ENCODE measurements at regions not wholly inside any gene's neighbourhood (a gene's known extent, or its start where the extent isn't known, plus 50 kb on each side); places are given as distances from the start of the nearest gene placed in this dataset.

GRCh38 chr11:92776676-92777075, 192.8 kb upstream of the MTNR1B start:
- H3K27ac ChIP-seq (ENCODE audit: low read length): no peak overlapping the region
- no peaks in the 10 kb centered on the region for H3K27me3 ChIP-seq (ENCODE audit: control insufficient read depth, insufficient read depth, low read length)
- no peaks in the 10 kb centered on the region for H3K36me3 ChIP-seq (ENCODE audit: control insufficient read depth, insufficient read depth, low read length)
- H3K4me1 ChIP-seq (ENCODE audit: control insufficient read depth, insufficient read depth, low read length): no peaks in the 10 kb centered on the region
- H3K9me3 ChIP-seq (ENCODE audit: control insufficient read depth, low read depth, low read length): no peaks in the 10 kb centered on the region
- no peak for DNase-seq
- H3K4me3 ChIP-seq (ENCODE audit: low read length): no peak overlapping the region
- WGBS (ENCODE audit: insufficient coverage, low lambda C conversion rate): 100% methylated on average over 1 of the region's 2 CpGs

GRCh38 chr11:92779746-92780145, 189.7 kb upstream of the MTNR1B start:
- 100% methylated on average over 1 of the region's 5 CpGs for WGBS (ENCODE audit: insufficient coverage, low lambda C conversion rate)
- Histone ChIP-seq H3K27me3 (ENCODE audit: control insufficient read depth, insufficient read depth, low read length) (no peaks in the 10 kb centered on the region), H3K9me3 (ENCODE audit: control insufficient read depth, low read depth, low read length) (no peaks in the 10 kb centered on the region), H3K36me3 (ENCODE audit: control insufficient read depth, insufficient read depth, low read length) (no peaks in the 10 kb centered on the region), H3K4me1 (ENCODE audit: control insufficient read depth, insufficient read depth, low read length) (no peaks in the 10 kb centered on the region), H3K27ac (ENCODE audit: low read length) (no peak overlapping the region), H3K4me3 (ENCODE audit: low read length) (no peak overlapping the region)
- DNase-seq: no peak

- no peaks in the 10 kb centered on the region for H3K4me1 ChIP-seq (ENCODE audit: control insufficient read depth, insufficient read depth, low read length)
- no peaks in the 10 kb centered on the region for H3K9me3 ChIP-seq (ENCODE audit: control insufficient read depth, low read depth, low read length)
- no peak overlapping the region for H3K4me3 ChIP-seq (ENCODE audit: low read length)
- no peak for DNase-seq
- H3K27me3 ChIP-seq (ENCODE audit: control insufficient read depth, insufficient read depth, low read length): no peaks in the 10 kb centered on the region
- H3K36me3 ChIP-seq (ENCODE audit: control insufficient read depth, insufficient read depth, low read length): no peaks in the 10 kb centered on the region
- no CpG with 5 or more reads among the region's 8 CpGs for WGBS (ENCODE audit: insufficient coverage, low lambda C conversion rate)
- no peak overlapping the region for H3K27ac ChIP-seq (ENCODE audit: low read length)
Measured at GRCh38 chr11:92781151-92781550, 188.3 kb upstream of the MTNR1B start.

- no peaks in the 10 kb centered on the region for H3K9me3 ChIP-seq (ENCODE audit: control insufficient read depth, low read depth, low read length)
- H3K4me3 ChIP-seq (ENCODE audit: low read length): no peak overlapping the region
- H3K4me1 ChIP-seq (ENCODE audit: control insufficient read depth, insufficient read depth, low read length): no peaks in the 10 kb centered on the region
- DNase-seq: no peak
- WGBS (ENCODE audit: insufficient coverage, low lambda C conversion rate): no CpG with 5 or more reads among the region's 5 CpGs
- no peaks in the 10 kb centered on the region for H3K27me3 ChIP-seq (ENCODE audit: control insufficient read depth, insufficient read depth, low read length)
- no peak overlapping the region for H3K27ac ChIP-seq (ENCODE audit: low read length)
- no peaks in the 10 kb centered on the region for H3K36me3 ChIP-seq (ENCODE audit: control insufficient read depth, insufficient read depth, low read length)
Measured at GRCh38 chr11:92782806-92783205, 186.6 kb upstream of the MTNR1B start.

- WGBS (ENCODE audit: insufficient coverage, low lambda C conversion rate): 100% methylated on average over 1 of the region's 6 CpGs
- H3K36me3 ChIP-seq (ENCODE audit: control insufficient read depth, insufficient read depth, low read length): no peaks in the 10 kb centered on the region
- H3K4me1 ChIP-seq (ENCODE audit: control insufficient read depth, insufficient read depth, low read length): no peaks in the 10 kb centered on the region
- H3K9me3 ChIP-seq (ENCODE audit: control insufficient read depth, low read depth, low read length): no peaks in the 10 kb centered on the region
- H3K27ac ChIP-seq (ENCODE audit: low read length): no peak overlapping the region
- DNase-seq: no peak
- no peaks in the 10 kb centered on the region for H3K27me3 ChIP-seq (ENCODE audit: control insufficient read depth, insufficient read depth, low read length)
- H3K4me3 ChIP-seq (ENCODE audit: low read length): no peak overlapping the region
Measured at GRCh38 chr11:92784331-92784730, 185.1 kb upstream of the MTNR1B start.

- WGBS (ENCODE audit: insufficient coverage, low lambda C conversion rate): 90% methylated on average over 2 of the region's 2 CpGs
- no peak overlapping the region for H3K27ac ChIP-seq (ENCODE audit: low read length)
- no peak for DNase-seq
- no peak overlapping the region for H3K4me3 ChIP-seq (ENCODE audit: low read length)
- no peaks in the 10 kb centered on the region for H3K4me1 ChIP-seq (ENCODE audit: control insufficient read depth, insufficient read depth, low read length)
- H3K27me3 ChIP-seq (ENCODE audit: control insufficient read depth, insufficient read depth, low read length): no peaks in the 10 kb centered on the region
- no peaks in the 10 kb centered on the region for H3K9me3 ChIP-seq (ENCODE audit: control insufficient read depth, low read depth, low read length)
- H3K36me3 ChIP-seq (ENCODE audit: control insufficient read depth, insufficient read depth, low read length): no peaks in the 10 kb centered on the region
Measured at GRCh38 chr11:92787638-92788037, 181.8 kb upstream of the MTNR1B start.

- Histone ChIP-seq H3K27me3 (ENCODE audit: control insufficient read depth, insufficient read depth, low read length) (no peaks in the 10 kb centered on the region), H3K4me3 (ENCODE audit: low read length) (no peak overlapping the region), H3K9me3 (ENCODE audit: control insufficient read depth, low read depth, low read length) (no peaks in the 10 kb centered on the region), H3K27ac (ENCODE audit: low read length) (no peak overlapping the region), H3K36me3 (ENCODE audit: control insufficient read depth, insufficient read depth, low read length) (no peaks in the 10 kb centered on the region), H3K4me1 (ENCODE audit: control insufficient read depth, insufficient read depth, low read length) (no peaks in the 10 kb centered on the region)
- WGBS (ENCODE audit: insufficient coverage, low lambda C conversion rate): no CpG with 5 or more reads among the region's 9 CpGs
- DNase-seq: no peak
Measured at GRCh38 chr11:92789761-92790160, 179.7 kb upstream of the MTNR1B start.

- DNase-seq: no peak
- Histone ChIP-seq H3K4me3 (ENCODE audit: low read length) (no peak overlapping the region), H3K27ac (ENCODE audit: low read length) (no peak overlapping the region), H3K4me1 (ENCODE audit: control insufficient read depth, insufficient read depth, low read length) (no peaks in the 10 kb centered on the region), H3K36me3 (ENCODE audit: control insufficient read depth, insufficient read depth, low read length) (no peaks in the 10 kb centered on the region), H3K27me3 (ENCODE audit: control insufficient read depth, insufficient read depth, low read length) (no peaks in the 10 kb centered on the region), H3K9me3 (ENCODE audit: control insufficient read depth, low read depth, low read length) (no peaks in the 10 kb centered on the region)
- no CpG with 5 or more reads among the region's 1 CpG for WGBS (ENCODE audit: insufficient coverage, low lambda C conversion rate)
Measured at GRCh38 chr11:92790366-92790765, 179.1 kb upstream of the MTNR1B start.

- DNase-seq: no peak
- H3K4me3 ChIP-seq (ENCODE audit: low read length): no peak overlapping the region
- no peak overlapping the region for H3K27ac ChIP-seq (ENCODE audit: low read length)
- H3K36me3 ChIP-seq (ENCODE audit: control insufficient read depth, insufficient read depth, low read length): no peaks in the 10 kb centered on the region
- H3K27me3 ChIP-seq (ENCODE audit: control insufficient read depth, insufficient read depth, low read length): no peaks in the 10 kb centered on the region
- H3K9me3 ChIP-seq (ENCODE audit: control insufficient read depth, low read depth, low read length): no peaks in the 10 kb centered on the region
- no peaks in the 10 kb centered on the region for H3K4me1 ChIP-seq (ENCODE audit: control insufficient read depth, insufficient read depth, low read length)
Measured at GRCh38 chr11:92790926-92791616, 178.4 kb upstream of the MTNR1B start.

- no peak for DNase-seq
- 100% methylated on average over 2 of the region's 3 CpGs for WGBS (ENCODE audit: insufficient coverage, low lambda C conversion rate)
- H3K36me3 ChIP-seq (ENCODE audit: control insufficient read depth, insufficient read depth, low read length): no peaks in the 10 kb centered on the region
- no peaks in the 10 kb centered on the region for H3K27me3 ChIP-seq (ENCODE audit: control insufficient read depth, insufficient read depth, low read length)
- H3K4me3 ChIP-seq (ENCODE audit: low read length): no peak overlapping the region
- no peak overlapping the region for H3K27ac ChIP-seq (ENCODE audit: low read length)
- H3K9me3 ChIP-seq (ENCODE audit: control insufficient read depth, low read depth, low read length): no peaks in the 10 kb centered on the region
- no peaks in the 10 kb centered on the region for H3K4me1 ChIP-seq (ENCODE audit: control insufficient read depth, insufficient read depth, low read length)
Measured at GRCh38 chr11:92791886-92792285, 177.6 kb upstream of the MTNR1B start.

- DNase-seq: no peak
- Histone ChIP-seq H3K9me3 (ENCODE audit: control insufficient read depth, low read depth, low read length) (no peaks in the 10 kb centered on the region), H3K4me1 (ENCODE audit: control insufficient read depth, insufficient read depth, low read length) (no peaks in the 10 kb centered on the region), H3K27ac (ENCODE audit: low read length) (no peak overlapping the region), H3K27me3 (ENCODE audit: control insufficient read depth, insufficient read depth, low read length) (no peaks in the 10 kb centered on the region), H3K36me3 (ENCODE audit: control insufficient read depth, insufficient read depth, low read length) (no peaks in the 10 kb centered on the region), H3K4me3 (ENCODE audit: low read length) (no peak overlapping the region)
- no CpG with 5 or more reads among the region's 4 CpGs for WGBS (ENCODE audit: insufficient coverage, low lambda C conversion rate)
Measured at GRCh38 chr11:92793189-92793588, 176.3 kb upstream of the MTNR1B start.

All from large intestine (tissue), 3 donors.